HG03108 (cell line): ENCODE measurements at regions not wholly inside any gene's neighbourhood (a gene's known extent, or its start where the extent isn't known, plus 50 kb on each side); places are given as distances from the start of the nearest gene placed in this dataset.
"Not testable (repeated sequence)": the region's sequence is repeated elsewhere in the genome, so short reads cannot be mapped to it uniquely, and the experiment has no call there.

Source experiments
- ATAC-seq: cut with Tn5 transposase; IDR thresholded peaks from one replicate; pipeline ENCODE4 v1.9.1; 2021; ENCODE audit warnings: moderate library complexity; ENCODE audit not compliant: unreplicated experiment

DNA sequence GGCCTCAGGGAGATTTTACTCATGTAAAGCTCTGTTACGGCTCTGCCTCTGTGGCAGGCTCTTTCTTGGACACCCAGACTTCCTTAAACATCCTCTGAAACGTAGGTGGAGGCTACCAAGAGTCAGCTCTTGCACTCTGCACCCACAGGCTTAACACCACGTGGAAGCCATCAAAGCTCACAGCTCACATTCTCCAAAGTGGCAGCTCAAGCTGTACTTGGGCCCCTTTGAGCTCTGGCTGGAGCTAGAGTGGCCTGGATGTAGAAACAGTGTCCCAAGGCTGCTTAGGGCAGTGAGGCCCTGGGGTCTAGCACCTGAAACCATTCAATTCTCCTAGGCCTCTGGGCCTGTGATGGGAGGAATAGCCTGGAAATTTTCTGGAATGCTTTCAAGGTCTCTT, 155.3 kb upstream of the CDKN3 start:
- ATAC-seq = no peak

DNA sequence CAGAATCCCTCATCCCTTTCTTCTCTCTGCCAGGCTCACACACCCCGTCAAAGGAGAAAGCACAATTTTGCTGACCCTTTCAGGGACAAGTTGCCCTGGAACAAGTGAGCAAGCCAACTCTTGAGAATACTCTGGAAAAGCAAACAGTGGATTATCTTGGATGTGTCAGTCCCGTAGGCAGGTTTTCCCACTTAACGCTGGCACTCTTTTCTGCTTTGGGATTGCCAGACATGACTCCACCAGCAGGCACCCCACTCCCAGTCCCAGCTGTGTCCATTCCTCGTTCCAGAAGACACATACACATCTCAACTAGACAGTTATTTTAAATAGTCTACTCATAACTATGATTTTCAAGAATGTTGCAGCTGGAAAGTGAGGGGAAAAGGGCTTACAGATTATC, 145.5 kb upstream of the CDKN3 start:
- ATAC-seq = no peak

DNA sequence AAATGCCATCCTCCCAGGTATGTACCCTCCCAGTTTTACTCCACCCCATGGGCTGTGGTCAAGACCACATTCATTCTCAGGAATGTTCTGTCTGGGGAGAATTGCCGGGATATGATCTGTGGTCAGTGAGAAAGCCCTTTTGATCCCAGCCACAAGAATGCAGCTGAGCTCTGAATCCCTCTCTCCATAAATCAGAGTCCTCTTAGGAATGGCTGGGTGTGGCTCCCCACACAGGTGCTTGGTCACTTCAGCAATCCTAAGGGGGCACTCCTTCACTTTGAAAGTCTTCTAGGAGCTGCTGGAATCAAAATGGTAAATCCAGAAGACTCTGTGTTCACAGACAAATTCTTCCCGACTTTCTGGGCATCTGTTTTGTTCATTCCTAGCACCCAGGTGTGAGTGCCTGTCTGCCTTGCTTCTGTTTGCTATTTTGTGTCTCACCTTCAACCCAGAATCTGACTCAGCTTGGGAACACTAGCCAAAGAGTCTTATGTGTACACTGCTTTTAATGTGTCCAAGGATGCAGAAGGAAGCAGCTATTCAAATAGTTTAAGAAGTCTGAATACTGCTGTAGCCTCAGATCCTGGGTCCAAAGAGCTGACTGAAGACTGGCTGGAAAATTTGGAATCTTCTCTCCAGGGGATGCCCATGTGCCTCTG, 144.6 kb upstream of the CDKN3 start:
- no peak for ATAC-seq

DNA sequence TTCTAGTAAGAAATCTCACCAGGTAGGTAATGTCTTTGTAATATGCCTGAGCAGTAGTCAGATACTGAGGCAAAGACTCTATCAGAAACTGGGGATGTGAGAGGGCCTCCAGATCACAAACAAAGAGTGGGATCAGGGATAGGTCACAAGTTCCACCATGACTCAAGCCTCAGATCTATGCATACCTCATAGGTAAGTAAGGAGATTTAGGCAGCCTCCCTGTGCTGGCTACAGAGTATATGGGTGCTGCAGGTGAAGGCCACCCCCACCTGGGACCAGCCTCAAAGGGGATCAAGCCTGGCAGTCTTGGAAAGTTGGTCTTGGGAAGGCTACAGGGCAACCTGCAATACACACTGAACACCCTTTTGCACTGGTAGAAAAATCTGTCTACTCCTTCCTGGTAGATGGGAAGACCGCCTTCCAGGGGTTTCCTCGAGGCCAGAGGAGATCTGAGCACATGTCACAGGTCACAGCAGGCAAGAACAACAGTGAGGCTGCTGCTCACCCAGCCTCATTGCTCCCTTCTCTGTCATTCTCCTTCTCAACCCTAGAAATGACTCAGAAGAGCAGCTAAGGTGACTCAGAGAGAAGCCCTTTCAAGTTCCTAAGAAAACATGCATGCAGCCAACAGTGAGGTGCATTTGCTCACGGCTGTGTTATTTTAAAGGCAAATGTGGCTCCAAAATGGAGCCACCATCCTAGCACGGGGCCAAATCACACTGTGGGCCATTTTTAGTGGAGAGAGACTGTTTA, 143.4 kb upstream of the CDKN3 start:
- ATAC-seq = no peak

DNA sequence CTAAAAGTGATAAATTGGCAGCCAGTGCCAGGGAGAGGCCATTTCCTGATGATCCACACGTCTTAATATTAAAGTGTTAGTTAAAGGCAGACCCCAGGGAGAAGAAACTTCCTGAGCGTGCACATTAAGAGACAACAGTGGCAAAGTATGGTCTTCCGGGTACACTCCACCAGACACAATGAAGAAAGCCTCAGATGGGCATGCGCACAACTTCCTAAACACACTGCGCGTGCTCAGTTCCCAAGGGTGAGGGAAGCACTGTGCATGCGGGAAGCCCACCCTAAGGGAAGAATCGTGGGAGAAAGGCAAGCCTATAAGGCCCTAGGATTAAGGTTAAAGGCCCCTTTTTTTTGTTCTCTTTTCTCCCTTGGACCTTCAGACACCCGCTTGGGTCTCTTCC, 140.7 kb upstream of the CDKN3 start:
- no peak for ATAC-seq

DNA sequence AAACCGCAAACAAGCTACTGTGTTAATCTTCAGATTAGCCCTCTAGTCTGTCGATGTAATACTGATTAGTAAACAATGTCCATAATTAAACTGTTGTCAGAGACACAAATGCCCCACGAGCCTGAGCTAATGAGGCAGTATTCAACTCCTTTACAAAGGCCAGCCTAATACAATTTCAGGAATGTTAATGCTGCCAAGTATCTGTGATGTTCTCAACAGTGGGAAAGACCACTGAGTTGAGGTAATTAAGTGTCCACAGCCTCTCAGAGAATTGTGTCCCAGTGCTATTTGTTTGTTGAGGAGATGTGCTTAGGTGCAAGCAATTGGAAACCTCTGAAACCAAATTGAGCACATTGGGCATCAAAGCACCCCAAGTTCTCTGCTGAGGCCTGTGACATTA, 139.4 kb upstream of the CDKN3 start:
- no peak for ATAC-seq

DNA sequence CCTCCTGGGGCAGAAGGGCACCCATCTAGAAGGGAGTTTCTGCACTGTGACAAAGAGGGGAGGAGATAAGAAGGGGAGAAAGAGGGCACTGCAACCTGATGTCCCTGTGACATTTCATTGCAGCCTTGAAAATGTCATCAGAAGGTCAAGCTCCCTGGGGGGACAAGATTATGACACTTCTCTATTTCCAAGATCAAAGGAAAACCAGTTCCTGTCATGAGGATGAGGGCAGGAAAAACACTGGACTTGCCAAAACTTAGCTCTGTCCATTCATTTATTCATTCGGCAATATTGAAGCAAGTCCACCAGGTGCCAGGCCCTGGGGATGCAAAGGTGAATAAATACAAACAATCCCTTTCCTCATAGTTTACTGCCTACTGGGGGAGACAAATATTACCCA, 138.4 kb upstream of the CDKN3 start:
- ATAC-seq = no peak

DNA sequence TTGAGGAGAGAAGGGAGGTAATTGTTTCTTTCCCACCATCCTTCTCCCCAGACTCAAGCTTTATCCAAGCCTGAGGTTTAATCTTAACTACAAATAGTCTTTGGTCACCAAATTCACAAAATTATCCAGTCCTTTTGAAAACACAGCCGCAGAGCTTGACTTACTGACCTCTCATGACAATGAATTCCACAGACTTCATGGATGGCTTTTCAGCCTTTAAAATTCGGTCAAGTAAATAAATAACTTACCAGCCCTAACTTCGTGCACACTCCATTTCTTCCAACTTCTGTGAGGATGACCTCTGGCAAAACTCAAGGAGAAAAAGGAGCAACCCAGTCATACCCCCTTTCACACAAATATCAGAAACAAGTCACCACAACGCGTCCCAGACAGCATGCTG, 137.0 kb upstream of the CDKN3 start:
- no peak for ATAC-seq

DNA sequence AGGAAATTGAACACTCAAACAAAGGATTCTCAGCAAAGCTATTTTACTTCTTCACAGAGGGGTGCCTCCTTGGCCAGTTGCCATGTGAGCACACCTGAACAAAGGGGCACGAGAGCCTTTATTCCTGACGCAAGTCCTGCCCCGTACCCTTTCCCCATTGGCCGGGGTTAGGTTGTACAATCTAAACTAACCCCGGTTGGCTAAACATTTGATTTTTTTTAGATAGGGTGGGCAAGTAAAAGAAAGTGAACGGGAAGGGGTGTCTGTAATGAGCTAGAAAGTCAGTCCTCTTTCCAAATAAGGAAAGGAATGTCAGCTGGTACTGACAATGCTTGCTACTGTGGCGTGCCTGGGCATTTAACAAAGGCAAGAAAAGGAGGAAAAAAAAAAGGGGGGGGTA, 135.5 kb upstream of the CDKN3 start:
- no peak for ATAC-seq

DNA sequence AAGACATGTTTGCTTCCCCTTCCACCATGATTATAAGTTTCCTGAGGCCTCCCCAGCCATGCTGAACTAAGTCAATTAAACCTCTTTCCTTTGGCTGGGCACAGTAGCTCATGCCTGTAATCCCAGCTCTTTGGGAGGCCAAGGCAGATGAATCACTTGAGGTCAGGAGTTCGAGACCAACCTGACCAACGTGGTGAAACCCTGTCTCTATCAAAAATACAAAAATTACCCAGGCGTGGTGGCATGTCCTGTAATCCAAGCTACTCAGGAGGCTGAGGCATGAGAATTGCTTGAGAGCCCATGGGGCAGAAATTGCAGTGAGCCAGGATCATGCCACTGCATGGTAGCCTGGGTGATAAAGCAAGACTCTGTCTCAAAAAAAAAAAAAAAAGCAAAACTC, 130.2 kb upstream of the CDKN3 start:
- ATAC-seq = not testable (repeated sequence)

DNA sequence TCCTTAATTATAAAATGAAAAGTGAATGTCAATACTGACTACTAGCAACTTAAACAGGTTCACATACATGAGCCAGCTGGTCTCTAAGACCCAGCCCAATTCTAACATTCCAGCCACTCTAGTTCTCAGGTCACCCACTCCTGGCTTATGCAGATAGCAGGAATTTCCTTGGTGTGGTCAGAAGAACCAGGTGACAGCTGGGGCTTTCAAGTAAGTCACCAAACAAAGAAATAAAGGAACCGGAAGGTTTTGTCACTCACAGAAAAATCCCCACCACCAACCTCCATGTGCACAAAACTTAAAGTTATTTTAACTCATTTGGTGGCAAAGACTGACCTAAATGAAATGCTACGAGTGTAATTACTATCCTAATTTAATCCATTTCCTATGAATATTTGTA, 129.6 kb upstream of the CDKN3 start:
- peak; percentile 68 for ATAC-seq

DNA sequence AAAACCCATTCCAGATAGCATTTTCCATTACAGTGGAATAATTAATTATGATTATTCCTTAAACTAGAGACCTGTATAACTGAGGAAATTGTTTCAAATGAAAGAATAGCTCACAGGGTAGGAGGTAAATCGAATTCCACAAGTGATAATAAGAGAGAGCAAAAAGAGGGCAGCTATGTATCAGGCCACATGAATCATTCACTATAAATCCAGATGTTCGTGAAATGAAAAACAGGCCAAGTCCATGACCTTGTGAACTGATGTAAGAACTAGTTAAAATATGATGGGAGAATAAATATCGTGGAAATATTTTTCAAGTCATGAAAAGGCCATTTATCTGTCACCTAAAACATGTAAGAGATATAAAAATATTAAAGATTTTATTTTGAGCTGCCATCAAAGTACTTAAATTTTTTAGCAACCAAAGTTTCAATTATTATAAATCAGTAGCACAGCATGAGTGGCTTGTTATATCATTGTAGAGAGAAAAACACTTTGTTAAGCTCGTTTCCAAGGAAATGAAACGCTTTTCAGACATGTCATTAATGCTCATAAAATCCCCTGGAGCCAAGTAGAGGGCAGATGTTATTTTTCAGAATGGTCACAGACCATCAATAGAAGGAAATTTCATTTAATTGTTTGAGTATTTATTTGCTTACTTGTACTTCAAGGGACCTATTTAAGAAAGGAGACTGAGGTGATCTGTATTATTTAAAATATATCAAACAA, 120.6 kb upstream of the CDKN3 start:
- no peak for ATAC-seq

DNA sequence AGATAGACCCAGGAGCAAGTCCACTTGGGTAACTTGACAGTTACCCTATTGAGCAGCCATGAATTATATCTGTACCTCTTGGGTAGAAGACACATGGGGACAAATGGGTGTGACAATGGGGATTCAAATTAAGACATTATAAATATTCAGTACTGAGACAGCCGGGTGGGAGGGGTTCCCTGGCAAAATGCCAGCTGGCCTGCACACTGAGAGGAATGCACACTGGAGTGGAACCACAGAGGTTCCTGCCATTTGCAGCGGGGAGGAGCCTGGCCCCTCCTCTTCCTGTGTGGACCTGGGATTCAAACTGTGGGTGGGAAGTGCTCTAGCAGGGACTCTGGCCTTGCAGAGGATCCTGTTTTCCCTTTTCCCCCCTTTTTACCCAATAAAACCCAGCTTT, 118.7 kb upstream of the CDKN3 start:
- ATAC-seq = no peak

DNA sequence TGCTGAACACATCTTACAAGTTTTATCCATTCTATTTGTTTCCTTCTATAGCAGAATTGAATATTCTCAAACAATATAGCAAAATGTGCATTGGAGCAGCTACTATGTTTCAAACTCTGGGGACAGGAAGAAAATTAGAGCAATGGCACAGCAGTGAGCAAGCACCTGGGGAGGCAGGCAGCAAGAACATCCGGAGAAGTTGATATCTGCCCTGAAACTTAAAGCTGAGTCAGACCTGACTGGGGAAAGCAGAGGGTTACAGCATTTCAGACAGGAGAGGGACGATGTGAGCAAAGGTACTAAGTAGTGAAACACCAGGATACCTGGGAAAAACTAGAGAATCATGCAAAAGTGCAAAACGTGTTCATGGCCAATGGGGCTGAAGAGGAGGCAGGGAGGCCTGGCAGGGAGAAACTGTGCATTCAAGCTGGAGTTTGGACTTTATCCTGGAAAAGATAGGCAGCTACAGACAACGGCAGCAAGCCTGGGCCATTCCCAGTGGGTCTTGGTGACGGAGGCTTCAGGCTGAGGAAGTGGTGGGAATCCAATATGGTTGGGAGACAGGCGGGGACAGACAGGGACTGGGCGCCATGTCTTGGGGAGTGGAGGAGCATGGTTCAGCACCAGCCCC, 118.0 kb upstream of the CDKN3 start:
- ATAC-seq = no peak

DNA sequence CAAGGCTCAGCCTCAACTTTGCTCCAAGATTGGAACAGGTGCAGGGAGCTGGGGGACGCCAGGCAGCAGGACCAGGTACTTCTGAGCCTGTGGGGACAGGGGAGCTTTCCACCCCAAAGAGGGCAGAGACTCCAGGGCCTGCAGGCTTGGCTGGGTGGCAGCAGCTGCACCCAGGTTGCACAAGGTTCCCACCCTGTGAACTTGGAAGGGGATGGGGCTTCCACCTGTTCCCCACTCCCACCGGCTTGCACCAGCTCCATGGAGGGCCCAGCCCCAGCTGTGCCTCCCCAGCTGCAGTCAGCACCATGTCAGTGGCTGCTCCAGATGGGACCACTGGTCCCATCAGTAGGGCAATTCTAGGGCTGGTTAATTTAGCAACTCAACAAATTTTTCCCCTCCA, 114.0 kb upstream of the CDKN3 start:
- ATAC-seq = no peak

DNA sequence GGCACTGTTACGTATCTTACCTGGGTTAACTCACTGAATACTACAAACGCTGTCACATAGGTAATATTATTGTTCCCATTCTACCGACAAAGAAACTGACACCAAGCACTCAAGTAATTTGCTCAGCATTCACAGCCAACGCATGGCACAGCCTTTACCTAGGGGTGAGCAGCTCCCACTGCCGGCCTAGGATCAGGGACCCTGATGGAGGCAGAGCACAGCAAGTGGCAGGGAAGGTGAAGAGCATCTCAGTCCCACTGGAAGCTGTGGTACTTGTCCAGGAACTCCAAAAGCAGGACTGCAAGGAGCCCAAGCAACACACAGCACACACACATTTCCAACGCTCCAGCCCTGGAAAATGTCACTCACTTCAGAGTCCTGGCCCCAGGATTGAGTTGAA, 111.8 kb upstream of the CDKN3 start:
- ATAC-seq = no peak

DNA sequence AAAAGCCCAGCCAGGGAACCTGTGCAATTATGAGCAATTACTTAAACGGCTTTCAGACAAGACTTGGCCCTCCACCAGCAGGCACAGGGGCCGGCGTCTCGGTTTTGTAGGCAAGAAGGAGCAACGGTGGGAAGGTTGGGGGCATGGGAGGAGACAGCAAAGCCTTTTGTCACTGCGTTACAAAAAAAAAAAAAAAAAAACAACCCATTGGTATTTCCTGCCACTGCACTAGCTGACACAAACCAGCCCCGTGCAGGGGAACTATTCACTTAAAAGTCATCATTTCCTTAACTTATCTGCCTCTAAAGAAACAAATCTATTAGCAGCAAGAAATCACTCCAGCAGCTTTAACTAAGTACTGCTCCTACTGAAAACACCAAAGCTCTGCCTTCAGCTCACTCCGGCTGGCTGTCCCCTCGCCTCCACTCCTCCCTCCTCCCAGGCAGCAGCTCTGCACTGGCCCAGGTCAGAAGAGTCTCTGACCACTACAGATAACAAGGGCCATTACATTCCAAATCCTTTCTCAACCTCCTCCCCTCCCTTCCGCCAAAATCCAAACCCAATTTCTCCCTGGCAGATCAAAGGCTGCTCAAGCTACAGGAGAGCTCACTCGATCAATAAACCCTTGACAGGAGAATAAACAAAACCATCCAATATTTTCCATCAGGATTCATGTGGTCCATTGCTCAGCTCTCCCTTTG, 105.2 kb upstream of the CDKN3 start:
- no peak for ATAC-seq

DNA sequence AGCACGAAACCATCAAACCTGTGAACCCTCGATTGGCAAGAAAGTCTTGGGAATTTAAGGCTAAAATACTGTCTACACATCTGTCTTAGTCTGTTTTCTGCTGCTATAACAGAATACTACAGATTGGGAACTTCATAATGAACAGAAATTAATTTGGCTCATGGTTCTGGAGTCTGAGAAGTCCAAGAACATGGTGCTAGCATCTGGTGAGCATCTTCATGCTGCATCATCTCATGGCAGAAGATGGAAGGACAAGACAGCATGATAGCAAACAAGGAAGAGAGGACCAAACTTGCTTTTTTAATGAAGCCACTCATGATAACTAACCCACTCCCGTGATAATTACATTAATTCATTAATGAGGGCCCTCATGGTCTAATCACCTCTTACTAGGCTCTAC, 102.0 kb upstream of the CDKN3 start:
- ATAC-seq = no peak

DNA sequence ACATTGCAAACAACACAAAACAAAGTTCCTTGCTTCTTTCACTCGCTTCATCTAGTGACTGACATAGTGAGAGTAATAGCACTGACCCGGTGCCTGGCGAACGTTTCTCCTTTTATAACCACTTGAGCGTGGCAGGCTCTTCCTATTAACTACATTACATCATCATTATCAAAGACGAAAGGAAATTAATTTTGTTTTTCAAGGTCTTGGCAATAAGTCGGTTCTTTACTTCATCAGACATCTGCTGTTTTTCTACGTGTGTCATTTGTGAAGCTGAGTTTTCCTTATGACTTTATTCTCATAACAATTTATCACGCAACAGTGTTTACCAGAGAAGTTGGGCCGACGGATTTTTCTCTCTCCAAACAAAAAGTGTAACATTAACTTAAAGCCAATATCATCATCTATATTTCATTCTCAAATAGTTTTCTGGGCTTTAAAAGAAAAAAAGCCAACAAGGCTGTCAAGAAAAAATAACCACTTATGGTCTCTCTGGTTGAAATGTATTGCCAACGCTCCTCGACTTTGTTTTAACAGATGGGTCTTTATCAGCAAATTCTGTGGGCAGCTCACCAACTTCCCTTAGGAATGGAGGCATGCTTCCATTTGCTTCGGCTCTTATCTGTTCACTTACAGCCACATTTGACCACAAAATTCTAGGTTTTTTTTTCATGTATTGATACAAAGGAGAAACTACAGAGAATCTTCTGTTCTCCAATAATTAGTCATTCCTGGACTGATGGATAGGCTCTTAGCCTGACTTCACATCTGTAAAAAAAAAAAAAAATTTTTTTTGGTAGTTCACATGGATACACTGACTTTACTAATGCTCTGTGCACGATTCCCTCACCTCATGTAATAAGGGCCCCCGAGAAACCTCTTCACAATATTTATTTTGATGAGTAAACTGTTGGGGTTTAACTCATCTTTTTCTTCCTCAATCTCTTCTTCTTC, 97.1 kb upstream of the CDKN3 start:
- no peak for ATAC-seq

DNA sequence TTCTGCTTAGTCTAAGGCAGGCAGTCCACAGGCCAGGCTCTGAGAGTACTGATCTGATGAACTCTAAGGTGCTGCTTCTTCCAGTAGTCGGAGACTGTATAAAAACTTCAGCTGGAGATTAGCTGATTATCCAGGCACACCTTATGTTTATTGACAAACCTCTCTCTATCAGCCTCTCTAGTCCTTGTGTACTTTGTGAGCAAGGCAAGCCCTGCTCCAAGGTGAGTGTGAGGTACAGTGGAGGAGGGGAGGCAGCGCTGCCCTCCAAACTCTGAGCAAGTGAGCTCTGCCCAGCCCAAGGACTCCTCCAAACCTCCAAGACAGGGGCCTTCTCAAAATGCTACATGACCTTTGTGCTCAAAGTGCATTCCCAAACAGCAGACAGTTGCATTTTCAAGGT, 95.9 kb upstream of the CDKN3 start:
- no peak for ATAC-seq
